Tibial nerve (tissue), 4 donors: ENCODE measurements at regions not wholly inside any gene's neighbourhood (a gene's known extent, or its start where the extent isn't known, plus 50 kb on each side); places are given as distances from the start of the nearest gene placed in this dataset.

Experiments used
- DNase-seq, 2 donors: peaks; one replicate each; pipeline ENCODE4 v3.0.0-alpha.2; 2019; ENCODE audit warnings: low spot score in 2 of 2
- H3K27ac ChIP-seq, 4 donors: fragments of 200-600 bp; sonication (generic) in 3 of 4; one replicate each; pipeline ENCODE4 v1.5.1; 2017 to 2019; ENCODE audit warnings: mild to moderate bottlenecking in 1 of 4
- H3K27me3 ChIP-seq, 2 donors: fragments of 200-600 bp; sonication (generic) in 1 of 2; one replicate each; pipeline versions ENCODE4 v1.5.1 to v1.6.0; 2017 to 2019
- H3K36me3 ChIP-seq, 3 donors: fragments of 200-600 bp; sonication (generic); one replicate each; pipeline ENCODE4 v1.5.1; 2018 to 2019
- H3K4me1 ChIP-seq, 4 donors: fragments of 200-600 bp; sonication (generic) in 3 of 4; one replicate each; pipeline ENCODE4 v1.5.1; 2017 to 2019
- H3K4me3 ChIP-seq, 4 donors: fragments of 200-600 bp; sonication (generic) in 3 of 4; one replicate each; pipeline ENCODE4 v1.5.1; 2017 to 2019; ENCODE audit warnings: mild to moderate bottlenecking in 1 of 4, moderate library complexity in 1 of 4
- H3K9me3 ChIP-seq, 4 donors: fragments of 200-600 bp; sonication (generic) in 3 of 4; one replicate each; pipeline ENCODE4 v1.5.1; 2017 to 2019
- CTCF ChIP-seq, 5 experiments: fragments of 200-600 bp in 3 of 5; fragments of 450-650 bp in 2 of 5; sonication (generic) in 3 of 5; IDR thresholded peaks; one replicate each; pipeline ENCODE4 v1.5.1; 2016 to 2019; ENCODE audit warnings: antibody characterized with exemption in 5 of 5, mild to moderate bottlenecking in 3 of 5, moderate library complexity in 2 of 5
- EP300 ChIP-seq, 2 donors: sonication (generic); formaldehyde crosslinking; IDR thresholded peaks; one replicate each; pipeline ENCODE4 v1.6.1; 2017; ENCODE audit warnings: antibody characterized with exemption in 2 of 2, mild to moderate bottlenecking in 1 of 2
- POLR2A ChIP-seq, 2 donors: fragments of 450-650 bp; IDR thresholded peaks; one replicate each; pipeline ENCODE4 v1.6.1; 2017; ENCODE audit warnings: antibody characterized with exemption in 2 of 2, mild to moderate bottlenecking in 2 of 2, moderate library complexity in 2 of 2
- WGBS, 2 donors: methylation state at CpG; one replicate each; pipeline ENCODE4 v1.1.5; 2018; 5-methylcytosine and 5-hydroxymethylcytosine counted together

- TF ChIP-seq EP300 (IDR thresholded peaks at IDR 0.05) (no peak), POLR2A (IDR thresholded peaks at IDR 0.05) (no peak), CTCF (IDR thresholded peaks at IDR 0.05) (no peak)
- H3K36me3 ChIP-seq = no peaks in the 10 kb centered on the region
- peaks cover 0 to 12% (median 5%) of the 10 kb centered on the region in 4 donors for H3K4me1 ChIP-seq
- no peaks in the 10 kb centered on the region for H3K27me3 ChIP-seq
- no peak overlapping the region for H3K27ac ChIP-seq
- no peak for DNase-seq
- 67 to 71% methylated on average over 1 of the region's 1 CpG for WGBS, 2 donors
- H3K9me3 ChIP-seq = no peaks in the 10 kb centered on the region
- no peak overlapping the region for H3K4me3 ChIP-seq
These were observed 80.8 kb downstream of the TLR4 start for GRCh38 chr9:117784996-117785395.

- Histone ChIP-seq H3K9me3 (peaks cover 0 to 8% (median 0%) of the 10 kb centered on the region in 4 donors), H3K4me3 (no peak overlapping the region), H3K36me3 (no peaks in the 10 kb centered on the region), H3K27me3 (no peaks in the 10 kb centered on the region), H3K27ac (no peak overlapping the region), H3K4me1 (peaks cover 0 to 9% (median 5%) of the 10 kb centered on the region in 4 donors)
- TF ChIP-seq EP300 (IDR thresholded peaks at IDR 0.05) (no peak), CTCF (IDR thresholded peaks at IDR 0.05) (no peak), POLR2A (IDR thresholded peaks at IDR 0.05) (no peak)
- no peak for DNase-seq
- WGBS, 2 donors = 86 to 87% methylated on average over 3 of the region's 3 CpGs
These were observed 83.5 kb downstream of the TLR4 start for GRCh38 chr9:117787746-117788145.

- TF ChIP-seq POLR2A (IDR thresholded peaks at IDR 0.05) (no peak), CTCF (IDR thresholded peaks at IDR 0.05) (no peak), EP300 (IDR thresholded peaks at IDR 0.05) (no peak)
- Histone ChIP-seq H3K27ac (no peak overlapping the region), H3K4me1 (no peaks in the 10 kb centered on the region), H3K36me3 (no peaks in the 10 kb centered on the region), H3K9me3 (peaks cover 0 to 8% (median 0%) of the 10 kb centered on the region in 4 donors), H3K4me3 (no peak overlapping the region), H3K27me3 (no peaks in the 10 kb centered on the region)
- no peak for DNase-seq
These were observed 91.1 kb downstream of the TLR4 start for GRCh38 chr9:117795271-117795670.

GRCh38 chr9:117796681-117797080 lies 92.5 kb downstream of the TLR4 start:
- Histone ChIP-seq H3K27me3 (no peaks in the 10 kb centered on the region), H3K27ac (no peak overlapping the region), H3K4me1 (no peaks in the 10 kb centered on the region), H3K36me3 (no peaks in the 10 kb centered on the region), H3K9me3 (peaks cover 0 to 2% (median 0%) of the 10 kb centered on the region in 4 donors), H3K4me3 (no peak overlapping the region)
- DNase-seq = no peak
- WGBS, 2 donors = 60 to 61% methylated on average over 2 of the region's 2 CpGs
- no peak for TF ChIP-seq CTCF (IDR thresholded peaks at IDR 0.05)

- TF ChIP-seq EP300 (IDR thresholded peaks at IDR 0.05) = no peak
- no peak for TF ChIP-seq CTCF (IDR thresholded peaks at IDR 0.05)
- TF ChIP-seq POLR2A (IDR thresholded peaks at IDR 0.05) = no peak
- 69 to 79% methylated on average over 2 of the region's 2 CpGs for WGBS, 2 donors
- no peak for DNase-seq
- Histone ChIP-seq H3K27ac (no peak overlapping the region), H3K9me3 (no peaks in the 10 kb centered on the region), H3K4me3 (no peak overlapping the region), H3K36me3 (no peaks in the 10 kb centered on the region), H3K4me1 (no peaks in the 10 kb centered on the region), H3K27me3 (no peaks in the 10 kb centered on the region)
These were observed 96.2 kb downstream of the TLR4 start for GRCh38 chr9:117800389-117800788.
